GM12875 (cell line): ENCODE measurements at regions not wholly inside any gene's neighbourhood (a gene's known extent, or its start where the extent isn't known, plus 50 kb on each side); places are given as distances from the start of the nearest gene placed in this dataset.

Source experiments
- H3K4me3 ChIP-seq: one replicate; pipeline ENCODE4 v1.5.1; 2011; ENCODE audit warnings: low read depth, low read length, control low read depth
- CTCF ChIP-seq: IDR thresholded peaks from 2 replicates; pipeline ENCODE4 v1.5.1; 2011; ENCODE audit warnings: low read depth, mild to moderate bottlenecking, control low read depth, inconsistent platforms, low read length, moderate library complexity, borderline replicate concordance; ENCODE audit not compliant: insufficient read depth

- H3K4me3 ChIP-seq, result no peak overlapping the region
Measured at GRCh38 chr9:95777136-95777535, 98.4 kb upstream of the ERCC6L2 start.

GRCh38 chr9:95776176-95776575 is 99.3 kb upstream of the ERCC6L2 start:
- no peak for TF ChIP-seq CTCF
- no peak overlapping the region for H3K4me3 ChIP-seq

More at GRCh38 chr9:95777136-95777535, 98.4 kb upstream of the ERCC6L2 start:
- TF ChIP-seq CTCF, result no peak

GRCh38 chr9:95775191-95775590 is 100.3 kb upstream of the ERCC6L2 start:
- no peak overlapping the region for H3K4me3 ChIP-seq
- TF ChIP-seq CTCF, result no peak

- H3K4me3 ChIP-seq, result no peak overlapping the region
Measured at GRCh38 chr9:95773053-95773418, 102.5 kb upstream of the ERCC6L2 start.

GRCh38 chr9:95772320-95773052 is 103.0 kb upstream of the ERCC6L2 start:
- no peak for TF ChIP-seq CTCF
- H3K4me3 ChIP-seq, result no peak overlapping the region

More at GRCh38 chr9:95773053-95773418, 102.5 kb upstream of the ERCC6L2 start:
- no peak for TF ChIP-seq CTCF

GRCh38 chr9:95771556-95772246 is 103.8 kb upstream of the ERCC6L2 start:
- TF ChIP-seq CTCF, result no peak
- no peak overlapping the region for H3K4me3 ChIP-seq

GRCh38 chr9:95770653-95771131 is 104.8 kb upstream of the ERCC6L2 start:
- H3K4me3 ChIP-seq, result no peak overlapping the region
- no peak for TF ChIP-seq CTCF
